RWPE2 (cell line): ENCODE measurements at regions not wholly inside any gene's neighbourhood (a gene's known extent, or its start where the extent isn't known, plus 50 kb on each side); places are given as distances from the start of the nearest gene placed in this dataset.

Source experiments
- ATAC-seq: fragments of 200-7000 bp; cut with Tn5 transposase; 3 replicates; pipeline ENCODE4 v1.9.1; 2021; ENCODE audit warnings: low read depth
- DNase-seq: peaks from one replicate; pipeline ENCODE4 v3.0.0-alpha.2; 2020; ENCODE audit warnings: low spot score
- H3K27ac ChIP-seq: fragments of 450-650 bp; 2 replicates; pipeline ENCODE4 v1.5.1; 2017; ENCODE audit warnings: mild to moderate bottlenecking; ENCODE audit not compliant: poor library complexity, severe bottlenecking
- H3K27me3 ChIP-seq: fragments of 250-450 bp; sonication (Bioruptor Pico); 2 replicates; pipeline ENCODE4 v1.5.1; 2021; ENCODE audit warnings: mild to moderate bottlenecking, moderate library complexity; ENCODE audit not compliant: insufficient read depth, poor library complexity, severe bottlenecking
- H3K36me3 ChIP-seq: fragments of 250-450 bp; sonication (Bioruptor Pico); 2 replicates; pipeline ENCODE4 v1.5.1; 2020; ENCODE audit warnings: low read depth, mild to moderate bottlenecking, moderate library complexity
- H3K4me1 ChIP-seq: fragments of 250-450 bp; sonication (Bioruptor Pico); 2 replicates; pipeline ENCODE4 v1.5.1; 2021; ENCODE audit warnings: mild to moderate bottlenecking, moderate library complexity; ENCODE audit not compliant: insufficient read depth, poor library complexity, severe bottlenecking
- H3K4me3 ChIP-seq: fragments of 250-450 bp; sonication (Bioruptor Pico); 2 replicates; pipeline ENCODE4 v1.5.1; 2021; ENCODE audit warnings: mild to moderate bottlenecking, moderate library complexity; ENCODE audit not compliant: severe bottlenecking
- H3K9me3 ChIP-seq: fragments of 250-450 bp; sonication (Bioruptor Pico); 2 replicates; pipeline ENCODE4 v1.5.1; 2021; ENCODE audit warnings: mild to moderate bottlenecking, moderate library complexity; ENCODE audit not compliant: severe bottlenecking
- TF ChIP-seq, protein P1 (sequence below): fragments of 450-650 bp; IDR thresholded peaks from one replicate; pipeline ENCODE4 v1.5.1; 2017; ENCODE audit warnings: mild to moderate bottlenecking, moderate library complexity; ENCODE audit not compliant: poor library complexity, severe bottlenecking

DNA sequence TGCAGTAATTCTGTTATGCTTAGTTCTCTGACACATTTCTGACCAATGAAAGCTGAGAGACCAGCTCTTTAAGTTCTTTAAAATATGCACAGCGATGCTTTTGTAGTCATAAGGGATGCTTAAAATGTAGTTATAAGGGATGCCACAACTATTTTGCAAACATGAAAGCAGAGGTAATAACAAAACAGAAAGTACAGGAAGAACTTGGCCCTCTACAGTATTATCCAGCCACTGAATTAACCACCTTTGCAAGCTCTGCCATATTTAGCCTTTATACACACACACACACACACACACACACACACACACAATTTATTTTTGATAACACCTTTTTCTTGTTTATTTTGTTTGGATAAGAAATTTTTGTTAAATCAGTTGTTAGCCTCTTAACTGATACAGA lies 590.0 kb downstream of the FAT4 start:
- H3K4me1 ChIP-seq = no peaks in the 10 kb centered on the region
- H3K9me3 ChIP-seq = no peaks in the 10 kb centered on the region
- H3K4me3 ChIP-seq = no peak overlapping the region
- no peaks in the 10 kb centered on the region for H3K36me3 ChIP-seq
- ATAC-seq (no peak), DNase-seq (no peak)
- TF ChIP-seq, protein P1, sequence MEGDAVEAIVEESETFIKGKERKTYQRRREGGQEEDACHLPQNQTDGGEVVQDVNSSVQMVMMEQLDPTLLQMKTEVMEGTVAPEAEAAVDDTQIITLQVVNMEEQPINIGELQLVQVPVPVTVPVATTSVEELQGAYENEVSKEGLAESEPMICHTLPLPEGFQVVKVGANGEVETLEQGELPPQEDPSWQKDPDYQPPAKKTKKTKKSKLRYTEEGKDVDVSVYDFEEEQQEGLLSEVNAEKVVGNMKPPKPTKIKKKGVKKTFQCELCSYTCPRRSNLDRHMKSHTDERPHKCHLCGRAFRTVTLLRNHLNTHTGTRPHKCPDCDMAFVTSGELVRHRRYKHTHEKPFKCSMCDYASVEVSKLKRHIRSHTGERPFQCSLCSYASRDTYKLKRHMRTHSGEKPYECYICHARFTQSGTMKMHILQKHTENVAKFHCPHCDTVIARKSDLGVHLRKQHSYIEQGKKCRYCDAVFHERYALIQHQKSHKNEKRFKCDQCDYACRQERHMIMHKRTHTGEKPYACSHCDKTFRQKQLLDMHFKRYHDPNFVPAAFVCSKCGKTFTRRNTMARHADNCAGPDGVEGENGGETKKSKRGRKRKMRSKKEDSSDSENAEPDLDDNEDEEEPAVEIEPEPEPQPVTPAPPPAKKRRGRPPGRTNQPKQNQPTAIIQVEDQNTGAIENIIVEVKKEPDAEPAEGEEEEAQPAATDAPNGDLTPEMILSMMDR = no peak
- no peak overlapping the region for H3K27ac ChIP-seq
- no peaks in the 10 kb centered on the region for H3K27me3 ChIP-seq

DNA sequence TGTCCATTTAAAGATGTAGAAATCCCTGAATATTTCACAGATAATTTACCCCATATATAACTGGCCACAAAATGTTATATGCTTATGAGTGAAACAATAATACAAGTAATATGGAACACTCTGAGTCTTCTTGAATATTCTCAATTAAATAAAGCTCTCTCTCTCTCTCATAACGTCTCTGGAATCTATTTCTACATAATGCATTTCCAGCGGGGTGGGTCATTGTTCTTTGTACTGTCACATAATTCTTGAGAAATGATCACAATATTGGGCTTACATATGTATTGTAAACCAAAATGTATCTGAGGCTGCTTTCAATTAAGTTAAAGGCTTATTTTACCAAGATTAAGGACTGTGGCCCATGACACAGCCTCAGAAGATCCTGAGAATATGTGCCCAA lies 596.3 kb downstream of the FAT4 start:
- Histone ChIP-seq H3K9me3 (no peaks in the 10 kb centered on the region), H3K4me1 (no peaks in the 10 kb centered on the region), H3K27ac (no peak overlapping the region), H3K36me3 (no peaks in the 10 kb centered on the region), H3K4me3 (no peak overlapping the region), H3K27me3 (no peaks in the 10 kb centered on the region)
- TF ChIP-seq, protein P1 = no peak
- ATAC-seq = no peak
- DNase-seq = no peak

DNA sequence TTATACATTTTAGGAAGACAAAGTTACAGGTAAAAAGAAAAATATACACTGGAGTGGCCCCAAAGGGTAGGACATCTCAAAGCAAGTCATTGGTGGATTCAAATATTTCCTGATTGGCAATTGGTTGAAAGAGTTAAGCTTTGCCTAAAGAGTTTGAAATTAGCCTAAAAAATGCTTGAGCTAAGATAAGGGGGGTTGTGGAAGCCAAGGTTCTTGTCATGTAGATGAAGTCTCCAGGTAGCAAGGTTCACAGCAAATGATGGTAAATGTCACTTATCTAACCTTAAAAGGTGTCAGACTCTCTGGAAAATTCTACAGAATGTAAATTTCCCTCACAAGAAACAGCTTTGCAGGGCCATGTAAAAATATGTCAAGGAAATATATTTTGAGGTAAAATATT lies 596.7 kb downstream of the FAT4 start:
- Histone ChIP-seq H3K9me3 (no peaks in the 10 kb centered on the region), H3K36me3 (no peaks in the 10 kb centered on the region), H3K4me3 (no peak overlapping the region), H3K4me1 (no peaks in the 10 kb centered on the region), H3K27ac (no peak overlapping the region), H3K27me3 (no peaks in the 10 kb centered on the region)
- ATAC-seq (no peak), DNase-seq (no peak)
- TF ChIP-seq, protein P1 = no peak

DNA sequence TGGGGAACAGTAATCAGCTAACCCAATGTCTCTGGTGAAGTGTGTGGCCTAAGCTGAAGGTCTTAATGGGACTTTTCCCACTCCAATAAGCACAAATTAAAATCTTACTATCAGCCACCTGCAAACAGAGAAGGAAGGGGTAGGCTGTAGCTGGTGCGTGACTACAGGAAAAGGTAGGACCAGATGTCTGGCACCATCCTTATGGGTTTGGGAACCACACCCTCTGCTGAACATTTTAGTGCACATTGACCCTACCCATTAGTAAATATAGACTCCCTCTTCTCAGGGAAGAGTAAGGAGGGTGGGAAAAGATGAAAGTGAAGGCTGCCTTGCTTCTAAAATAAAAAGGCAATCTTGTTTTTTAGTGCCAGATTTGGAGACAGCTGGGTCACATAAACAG lies 602.8 kb downstream of the FAT4 start:
- no peaks in the 10 kb centered on the region for H3K36me3 ChIP-seq
- ATAC-seq = no peak
- no peaks in the 10 kb centered on the region for H3K27me3 ChIP-seq
- TF ChIP-seq, protein P1 = no peak
- H3K4me3 ChIP-seq = no peak overlapping the region
- no peaks in the 10 kb centered on the region for H3K9me3 ChIP-seq
- DNase-seq = no peak
- H3K27ac ChIP-seq = no peak overlapping the region
- H3K4me1 ChIP-seq = no peaks in the 10 kb centered on the region

DNA sequence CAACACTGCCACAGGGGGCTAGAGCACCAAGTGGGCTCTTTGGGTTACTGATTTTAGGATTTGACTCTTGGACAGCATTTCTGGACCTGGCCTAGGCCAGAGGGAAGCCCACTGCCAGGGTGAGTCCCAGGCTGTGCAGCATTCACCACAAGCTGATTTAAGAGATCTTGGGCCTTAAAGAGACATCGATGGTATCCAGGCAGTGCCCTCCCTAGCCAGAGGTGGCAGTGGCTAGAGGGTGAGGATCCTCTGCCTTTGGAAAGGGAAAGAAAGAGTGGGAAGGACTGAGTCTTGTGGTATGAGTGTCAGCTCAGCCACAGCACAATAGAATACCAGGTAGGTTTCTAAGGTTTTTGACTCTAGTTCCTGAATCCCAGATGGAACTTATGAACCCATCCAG lies 613.9 kb downstream of the FAT4 start:
- DNase-seq (no peak), ATAC-seq (no peak)
- TF ChIP-seq, protein P1 = no peak
- H3K36me3 ChIP-seq = no peaks in the 10 kb centered on the region
- H3K4me3 ChIP-seq = no peak overlapping the region
- H3K27ac ChIP-seq = no peak overlapping the region
- no peaks in the 10 kb centered on the region for H3K9me3 ChIP-seq
- no peaks in the 10 kb centered on the region for H3K27me3 ChIP-seq
- no peaks in the 10 kb centered on the region for H3K4me1 ChIP-seq
